ENCODE measurements at regions not wholly inside any gene's neighbourhood (a gene's known extent, or its start where the extent isn't known, plus 50 kb on each side); places are given as distances from the start of the nearest gene placed in this dataset.
"Not testable (repeated sequence)": the region's sequence is repeated elsewhere in the genome, so short reads cannot be mapped to it uniquely, and the experiment has no call there.

DNA sequence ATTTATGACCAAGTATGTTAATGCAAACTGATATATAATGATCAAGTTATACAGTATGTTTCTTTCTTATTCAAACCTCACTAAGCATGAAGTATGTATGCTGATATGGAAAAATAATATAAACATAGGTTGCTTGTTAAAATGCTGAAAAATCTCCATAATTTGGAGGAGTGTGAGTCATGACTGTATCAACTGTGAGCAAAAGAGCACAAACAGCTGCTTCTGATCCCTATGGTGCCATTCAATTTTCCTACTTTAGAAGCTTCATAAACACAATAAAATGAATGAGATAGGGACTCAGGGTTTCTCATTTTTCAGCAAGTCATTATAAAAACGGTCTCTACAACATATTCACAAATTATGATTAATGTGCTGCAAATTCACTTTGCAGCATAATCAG is 129.9 kb upstream of the TFPI start:
- Histone ChIP-seq H2AK5ac (ENCODE audit: low read length) (no peak overlapping the region), H3K9ac (ENCODE audit: low read length) (no peak overlapping the region), H3K4me2 (ENCODE audit: low read length) (no peak overlapping the region), H2BK5ac (ENCODE audit: low read length) (no peak overlapping the region), H4K5ac (ENCODE audit: low read length) (no peak overlapping the region), H3K27me3 (ENCODE audit: insufficient read depth, low read length, poor library complexity) (no peaks in the 10 kb centered on the region), H3K36me3 (ENCODE audit: control insufficient read depth, insufficient read depth, low read length) (no peaks in the 10 kb centered on the region), H2BK15ac (replicated peaks; ENCODE audit: low read depth) (no peak overlapping the region), H3K23ac (ENCODE audit: low read length) (no peak overlapping the region), H3K27ac (ENCODE audit: low read depth, low read length) (no peak overlapping the region), H3K4me3 (ENCODE audit: low read length) (no peak overlapping the region), H3K18ac (ENCODE audit: low read length) (no peak overlapping the region), H2BK120ac (ENCODE audit: low read depth, low read length) (no peak overlapping the region), H3K79me2 (ENCODE audit: control insufficient read depth, insufficient read depth, low read length) (no peaks in the 10 kb centered on the region), H4K8ac (ENCODE audit: low read depth, low read length) (no peak overlapping the region), H3K79me1 (ENCODE audit: low read length) (no peaks in the 10 kb centered on the region), H3K4me1 (ENCODE audit: control insufficient read depth, low read depth, low read length) (no peaks in the 10 kb centered on the region), H3K4ac (ENCODE audit: low read depth, low read length) (no peak overlapping the region), H3K56ac (ENCODE audit: low read length) (no peak overlapping the region)
- WGBS (ENCODE audit: extremely low coverage, insufficient coverage, low lambda C conversion rate): no CpG with 5 or more reads among the region's 1 CpG
- no peak for DNase-seq

DNA sequence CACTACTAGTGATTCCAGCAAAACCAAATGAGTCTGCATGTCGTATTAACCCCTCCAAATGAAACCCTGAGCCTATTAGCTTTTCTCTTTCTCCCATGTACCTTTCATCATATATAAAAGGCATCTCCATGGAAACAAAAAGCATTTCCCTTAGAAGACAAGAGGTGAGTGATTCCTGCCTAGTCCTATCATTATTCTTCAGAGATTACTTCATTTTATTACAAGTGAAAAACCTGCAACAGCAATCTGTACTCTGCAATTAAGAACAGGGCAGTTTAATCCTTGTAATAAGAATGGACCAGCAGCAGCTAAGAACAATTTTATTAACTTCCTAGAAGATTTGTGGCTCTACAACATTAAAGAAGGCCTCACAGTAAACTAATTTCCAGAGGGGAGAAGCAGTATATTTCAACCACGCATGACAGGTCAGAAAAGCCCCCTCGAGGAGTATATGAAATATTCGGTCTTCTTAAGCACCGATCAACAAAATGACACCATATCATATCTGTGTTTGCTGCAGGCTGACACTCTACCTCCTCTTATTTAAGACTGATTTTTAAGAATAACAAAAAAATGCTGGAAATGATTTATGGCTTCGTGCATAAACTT is 132.3 kb upstream of the TFPI start:
- H3K4me3 ChIP-seq (ENCODE audit: low read length): no peak overlapping the region
- no peaks in the 10 kb centered on the region for H3K79me2 ChIP-seq (ENCODE audit: control insufficient read depth, insufficient read depth, low read length)
- H3K79me1 ChIP-seq (ENCODE audit: low read length): no peaks in the 10 kb centered on the region
- H2BK15ac ChIP-seq (replicated peaks; ENCODE audit: low read depth): no peak overlapping the region
- no CpG with 5 or more reads among the region's 6 CpGs for WGBS (ENCODE audit: extremely low coverage, insufficient coverage, low lambda C conversion rate)
- H3K4me2 ChIP-seq (ENCODE audit: low read length): no peak overlapping the region
- H3K36me3 ChIP-seq (ENCODE audit: control insufficient read depth, insufficient read depth, low read length): no peaks in the 10 kb centered on the region
- no peak overlapping the region for H3K4ac ChIP-seq (ENCODE audit: low read depth, low read length)
- H3K27ac ChIP-seq (ENCODE audit: low read depth, low read length): no peak overlapping the region
- H2BK120ac ChIP-seq (ENCODE audit: low read depth, low read length): no peak overlapping the region
- H2BK5ac ChIP-seq (ENCODE audit: low read length): no peak overlapping the region
- H3K23ac ChIP-seq (ENCODE audit: low read length): no peak overlapping the region
- H3K9ac ChIP-seq (ENCODE audit: low read length): no peak overlapping the region
- no peak overlapping the region for H4K8ac ChIP-seq (ENCODE audit: low read depth, low read length)
- no peak overlapping the region for H3K18ac ChIP-seq (ENCODE audit: low read length)
- H3K56ac ChIP-seq (ENCODE audit: low read length): no peak overlapping the region
- no peak overlapping the region for H2AK5ac ChIP-seq (ENCODE audit: low read length)
- H3K4me1 ChIP-seq (ENCODE audit: control insufficient read depth, low read depth, low read length): no peaks in the 10 kb centered on the region
- no peak overlapping the region for H4K5ac ChIP-seq (ENCODE audit: low read length)
- DNase-seq: no peak
- no peaks in the 10 kb centered on the region for H3K27me3 ChIP-seq (ENCODE audit: insufficient read depth, low read length, poor library complexity)

DNA sequence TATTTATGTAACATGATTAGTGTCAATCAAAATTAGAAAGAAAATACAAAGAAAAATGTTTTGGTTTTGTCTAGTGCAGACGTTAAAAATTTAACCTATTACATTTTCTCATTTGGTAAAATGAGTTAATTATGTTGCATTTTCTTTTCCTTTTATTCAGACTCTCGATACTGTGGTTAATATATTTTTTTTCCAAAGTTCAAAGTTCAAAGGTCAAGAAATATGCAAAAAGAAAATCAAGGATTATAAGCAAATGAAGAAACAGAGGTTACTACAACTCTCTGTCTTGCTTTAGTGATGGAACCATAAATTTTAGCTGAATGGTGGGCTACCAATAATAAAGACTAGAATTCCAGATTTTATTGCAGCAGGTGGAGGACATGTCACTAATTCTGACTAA is 133.3 kb upstream of the TFPI start:
- no peaks in the 10 kb centered on the region for H3K36me3 ChIP-seq (ENCODE audit: control insufficient read depth, insufficient read depth, low read length)
- H3K79me2 ChIP-seq (ENCODE audit: control insufficient read depth, insufficient read depth, low read length): no peaks in the 10 kb centered on the region
- no peak overlapping the region for H2AK5ac ChIP-seq (ENCODE audit: low read length)
- no peak overlapping the region for H3K27ac ChIP-seq (ENCODE audit: low read depth, low read length)
- no peak overlapping the region for H2BK5ac ChIP-seq (ENCODE audit: low read length)
- H4K5ac ChIP-seq (ENCODE audit: low read length): no peak overlapping the region
- H3K79me1 ChIP-seq (ENCODE audit: low read length): no peaks in the 10 kb centered on the region
- H3K4me1 ChIP-seq (ENCODE audit: control insufficient read depth, low read depth, low read length): no peaks in the 10 kb centered on the region
- no peak overlapping the region for H3K4me3 ChIP-seq (ENCODE audit: low read length)
- no peak overlapping the region for H3K4ac ChIP-seq (ENCODE audit: low read depth, low read length)
- no peak overlapping the region for H3K23ac ChIP-seq (ENCODE audit: low read length)
- H3K9ac ChIP-seq (ENCODE audit: low read length): no peak overlapping the region
- no peak overlapping the region for H2BK120ac ChIP-seq (ENCODE audit: low read depth, low read length)
- H4K8ac ChIP-seq (ENCODE audit: low read depth, low read length): no peak overlapping the region
- no peaks in the 10 kb centered on the region for H3K27me3 ChIP-seq (ENCODE audit: insufficient read depth, low read length, poor library complexity)
- H3K56ac ChIP-seq (ENCODE audit: low read length): no peak overlapping the region
- WGBS (ENCODE audit: extremely low coverage, insufficient coverage, low lambda C conversion rate): no CpG with 5 or more reads among the region's 2 CpGs
- H3K4me2 ChIP-seq (ENCODE audit: low read length): no peak overlapping the region
- DNase-seq: no peak
- H2BK15ac ChIP-seq (replicated peaks; ENCODE audit: low read depth): no peak overlapping the region
- H3K18ac ChIP-seq (ENCODE audit: low read length): no peak overlapping the region

DNA sequence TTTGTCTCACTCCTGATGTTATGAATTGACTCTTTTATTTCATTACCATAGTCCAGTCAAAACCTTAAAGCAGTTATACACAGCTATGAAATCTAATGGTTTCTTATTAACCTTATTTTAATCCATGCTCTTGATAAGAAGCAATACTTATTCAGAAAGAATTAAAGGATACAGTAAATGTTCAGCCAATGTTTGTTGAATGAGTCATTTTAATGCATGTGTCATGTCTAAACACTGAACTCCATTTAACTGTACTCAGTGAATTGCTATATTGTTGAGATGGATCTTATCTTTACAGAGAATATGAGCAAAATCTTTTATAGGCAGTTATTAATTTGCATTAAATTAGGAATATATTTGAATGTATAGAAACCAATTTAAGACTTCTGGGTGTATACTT is 135.1 kb upstream of the TFPI start:
- H2BK15ac ChIP-seq (replicated peaks; ENCODE audit: low read depth): no peak overlapping the region
- H3K4ac ChIP-seq (ENCODE audit: low read depth, low read length): no peak overlapping the region
- H3K56ac ChIP-seq (ENCODE audit: low read length): no peak overlapping the region
- no peak overlapping the region for H3K27ac ChIP-seq (ENCODE audit: low read depth, low read length)
- H3K4me3 ChIP-seq (ENCODE audit: low read length): no peak overlapping the region
- no peak overlapping the region for H2BK5ac ChIP-seq (ENCODE audit: low read length)
- H2AK5ac ChIP-seq (ENCODE audit: low read length): no peak overlapping the region
- no peak for DNase-seq
- no peaks in the 10 kb centered on the region for H3K79me2 ChIP-seq (ENCODE audit: control insufficient read depth, insufficient read depth, low read length)
- H3K79me1 ChIP-seq (ENCODE audit: low read length): no peaks in the 10 kb centered on the region
- no peak overlapping the region for H4K5ac ChIP-seq (ENCODE audit: low read length)
- no peaks in the 10 kb centered on the region for H3K27me3 ChIP-seq (ENCODE audit: insufficient read depth, low read length, poor library complexity)
- no peaks in the 10 kb centered on the region for H3K36me3 ChIP-seq (ENCODE audit: control insufficient read depth, insufficient read depth, low read length)
- no peaks in the 10 kb centered on the region for H3K4me1 ChIP-seq (ENCODE audit: control insufficient read depth, low read depth, low read length)
- no peak overlapping the region for H3K4me2 ChIP-seq (ENCODE audit: low read length)
- no peak overlapping the region for H2BK120ac ChIP-seq (ENCODE audit: low read depth, low read length)
- no peak overlapping the region for H3K23ac ChIP-seq (ENCODE audit: low read length)
- no peak overlapping the region for H3K9ac ChIP-seq (ENCODE audit: low read length)
- no peak overlapping the region for H3K18ac ChIP-seq (ENCODE audit: low read length)
- no peak overlapping the region for H4K8ac ChIP-seq (ENCODE audit: low read depth, low read length)

DNA sequence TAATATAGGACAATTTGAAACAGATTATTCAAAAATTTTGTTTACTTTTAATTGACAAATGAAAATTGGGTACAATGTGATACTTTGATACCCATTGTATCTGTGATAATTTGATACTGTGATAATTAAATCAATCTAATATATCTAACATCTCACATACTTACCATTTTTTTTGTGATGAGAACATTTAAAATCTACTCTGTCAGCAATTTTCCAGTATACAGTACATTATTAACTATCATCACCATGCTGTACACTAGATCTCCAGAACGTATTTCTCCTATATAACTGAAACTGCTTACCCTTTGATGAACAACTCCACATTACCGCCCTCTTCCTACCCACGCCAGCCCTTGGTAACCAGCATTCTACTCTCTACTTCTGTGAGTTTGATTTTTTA is 139.7 kb upstream of the TFPI start:
- H3K4me2 ChIP-seq (ENCODE audit: low read length): no peak overlapping the region
- no peak overlapping the region for H3K18ac ChIP-seq (ENCODE audit: low read length)
- no peaks in the 10 kb centered on the region for H3K79me2 ChIP-seq (ENCODE audit: control insufficient read depth, insufficient read depth, low read length)
- no peak overlapping the region for H3K27ac ChIP-seq (ENCODE audit: low read depth, low read length)
- no peak overlapping the region for H3K56ac ChIP-seq (ENCODE audit: low read length)
- no peak overlapping the region for H2BK120ac ChIP-seq (ENCODE audit: low read depth, low read length)
- H3K79me1 ChIP-seq (ENCODE audit: low read length): no peaks in the 10 kb centered on the region
- no peak overlapping the region for H2BK15ac ChIP-seq (replicated peaks; ENCODE audit: low read depth)
- no peak overlapping the region for H3K23ac ChIP-seq (ENCODE audit: low read length)
- H3K27me3 ChIP-seq (ENCODE audit: insufficient read depth, low read length, poor library complexity): no peaks in the 10 kb centered on the region
- no peak overlapping the region for H3K9ac ChIP-seq (ENCODE audit: low read length)
- no peaks in the 10 kb centered on the region for H3K4me1 ChIP-seq (ENCODE audit: control insufficient read depth, low read depth, low read length)
- 100% methylated on average over 1 of the region's 3 CpGs for WGBS (ENCODE audit: extremely low coverage, insufficient coverage, low lambda C conversion rate)
- no peak for DNase-seq
- H4K8ac ChIP-seq (ENCODE audit: low read depth, low read length): no peak overlapping the region
- no peak overlapping the region for H3K4ac ChIP-seq (ENCODE audit: low read depth, low read length)
- H3K36me3 ChIP-seq (ENCODE audit: control insufficient read depth, insufficient read depth, low read length): no peaks in the 10 kb centered on the region
- H4K5ac ChIP-seq (ENCODE audit: low read length): no peak overlapping the region
- no peak overlapping the region for H3K4me3 ChIP-seq (ENCODE audit: low read length)
- no peak overlapping the region for H2BK5ac ChIP-seq (ENCODE audit: low read length)
- H2AK5ac ChIP-seq (ENCODE audit: low read length): no peak overlapping the region

DNA sequence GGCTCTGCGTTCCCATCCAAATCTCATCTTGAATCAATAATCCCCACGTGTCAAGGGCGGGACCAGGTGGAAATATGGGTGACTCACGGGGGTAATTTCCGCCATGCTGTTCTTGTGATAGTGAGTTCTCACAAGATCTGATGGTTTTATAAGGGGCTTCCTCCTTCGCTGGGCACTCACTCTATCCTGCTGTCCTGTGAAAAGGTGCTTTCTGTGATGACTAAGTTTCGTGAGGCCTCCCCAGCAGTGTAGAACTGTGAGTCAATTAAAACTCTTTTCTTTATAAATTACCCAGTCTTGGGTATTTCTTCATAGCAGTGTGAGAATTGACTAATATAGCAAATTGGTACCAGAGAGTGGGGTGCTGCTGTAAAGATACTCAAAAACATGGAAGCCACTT is 142.4 kb upstream of the TFPI start:
- H3K56ac ChIP-seq (ENCODE audit: low read length); H3K27me3 ChIP-seq (ENCODE audit: insufficient read depth, low read length, poor library complexity); H3K9ac ChIP-seq (ENCODE audit: low read length); H3K79me2 ChIP-seq (ENCODE audit: control insufficient read depth, insufficient read depth, low read length); H3K4me1 ChIP-seq (ENCODE audit: control insufficient read depth, low read depth, low read length); H3K79me1 ChIP-seq (ENCODE audit: low read length); H3K4me3 ChIP-seq (ENCODE audit: low read length); H2BK5ac ChIP-seq (ENCODE audit: low read length); H3K23ac ChIP-seq (ENCODE audit: low read length); H3K4ac ChIP-seq (ENCODE audit: low read depth, low read length); H4K8ac ChIP-seq (ENCODE audit: low read depth, low read length); H3K27ac ChIP-seq (ENCODE audit: low read depth, low read length); H3K18ac ChIP-seq (ENCODE audit: low read length); H3K4me2 ChIP-seq (ENCODE audit: low read length); H2BK15ac ChIP-seq (replicated peaks; ENCODE audit: low read depth); H2AK5ac ChIP-seq (ENCODE audit: low read length); H2BK120ac ChIP-seq (ENCODE audit: low read depth, low read length); DNase-seq; H3K36me3 ChIP-seq (ENCODE audit: control insufficient read depth, insufficient read depth, low read length); H4K5ac ChIP-seq (ENCODE audit: low read length): not testable (repeated sequence)
- WGBS (ENCODE audit: extremely low coverage, insufficient coverage, low lambda C conversion rate): no CpG with 5 or more reads among the region's 7 CpGs
